Stimulated activated CD8-positive, alpha-beta memory T cell treated with anti-CD3 and anti-CD28 coated beads, Interleukin-2, amount 100 ng/mL, for 1 hour (primary cell): ENCODE measurements at regions not wholly inside any gene's neighbourhood (a gene's known extent, or its start where the extent isn't known, plus 50 kb on each side); places are given as distances from the start of the nearest gene placed in this dataset.

Experiments
- DNase-seq, 2 donors: peaks; one replicate each; pipeline ENCODE4 v3.0.0-alpha.2; 2020; ENCODE audit warnings: low read depth in 2 of 2

DNA sequence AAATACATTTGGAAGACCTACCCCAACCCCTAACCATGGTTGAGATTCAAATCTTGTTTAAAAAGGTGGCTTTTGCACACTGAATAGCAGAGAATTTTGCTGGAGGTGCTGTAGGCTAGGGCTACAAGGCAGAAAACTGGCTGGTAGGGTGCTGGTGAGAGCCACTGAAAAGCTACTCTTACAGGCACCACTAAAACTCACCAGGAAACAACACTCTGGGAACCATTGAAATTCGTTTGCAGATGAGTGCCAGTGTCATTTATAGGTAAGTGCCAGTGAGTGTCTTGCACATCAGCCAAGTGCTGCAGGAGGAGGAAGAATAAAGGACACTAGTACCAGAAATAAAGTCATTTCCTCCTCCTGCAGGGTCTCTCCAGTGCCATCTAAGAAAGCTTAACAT lies 610.2 kb downstream of the ZNF385D start:
- no peak for DNase-seq

DNA sequence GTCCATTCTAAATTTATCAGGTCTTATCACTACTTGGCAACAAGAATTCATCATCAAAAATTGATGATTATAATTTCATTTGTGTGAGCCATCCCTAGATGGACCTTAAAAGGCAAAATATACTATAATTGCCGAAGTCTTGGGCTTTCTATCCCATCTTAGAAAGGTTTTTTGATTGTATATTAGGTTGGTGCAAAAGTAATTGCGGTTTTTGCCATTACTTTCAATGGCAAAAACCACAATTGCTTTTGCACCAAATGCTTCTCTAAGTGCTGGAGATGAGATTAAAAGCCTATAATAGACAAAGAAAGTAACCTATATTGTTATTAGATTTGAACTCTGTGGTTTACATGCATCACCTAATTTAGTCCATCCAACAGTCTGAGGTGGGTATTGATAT lies 612.9 kb downstream of the ZNF385D start:
- no peak for DNase-seq

DNA sequence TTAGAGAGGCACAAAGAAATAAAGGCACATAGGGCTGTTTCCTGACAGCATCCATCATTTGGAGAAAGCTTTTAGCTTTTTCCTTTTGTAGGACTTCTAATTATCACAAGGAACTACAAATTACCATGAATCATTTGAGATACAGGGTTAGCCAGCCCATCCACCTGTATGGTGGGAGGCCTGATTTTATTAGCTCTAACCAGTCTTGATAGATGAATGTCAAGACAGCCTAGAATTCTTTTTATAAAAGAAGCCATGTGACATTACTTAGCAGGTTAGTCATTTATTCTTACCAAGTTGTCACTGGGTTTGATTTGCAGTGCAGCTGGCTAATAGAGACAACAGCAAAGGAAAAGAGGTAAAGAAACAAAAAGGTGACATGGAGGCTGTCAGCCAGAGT lies 618.1 kb downstream of the ZNF385D start:
- DNase-seq, result no peak

DNA sequence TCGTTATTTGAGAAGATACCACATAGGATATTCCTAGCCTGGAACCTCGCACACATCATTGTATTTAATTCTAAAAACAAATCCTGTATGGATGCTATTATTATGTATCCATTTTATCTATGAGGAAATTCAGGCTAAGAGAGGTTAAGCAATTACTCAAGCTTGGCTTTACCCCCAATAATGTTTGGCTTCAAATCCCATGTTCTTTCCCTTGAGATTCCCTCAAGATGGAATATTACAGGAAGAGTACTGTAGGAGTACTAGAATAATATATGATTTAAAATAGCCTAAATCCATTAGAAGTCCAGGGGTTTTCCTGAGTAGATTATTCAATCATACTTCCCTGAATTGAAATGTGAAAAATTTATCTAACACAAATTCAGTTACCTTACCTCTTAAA lies 630.2 kb downstream of the ZNF385D start:
- DNase-seq, result no peak

DNA sequence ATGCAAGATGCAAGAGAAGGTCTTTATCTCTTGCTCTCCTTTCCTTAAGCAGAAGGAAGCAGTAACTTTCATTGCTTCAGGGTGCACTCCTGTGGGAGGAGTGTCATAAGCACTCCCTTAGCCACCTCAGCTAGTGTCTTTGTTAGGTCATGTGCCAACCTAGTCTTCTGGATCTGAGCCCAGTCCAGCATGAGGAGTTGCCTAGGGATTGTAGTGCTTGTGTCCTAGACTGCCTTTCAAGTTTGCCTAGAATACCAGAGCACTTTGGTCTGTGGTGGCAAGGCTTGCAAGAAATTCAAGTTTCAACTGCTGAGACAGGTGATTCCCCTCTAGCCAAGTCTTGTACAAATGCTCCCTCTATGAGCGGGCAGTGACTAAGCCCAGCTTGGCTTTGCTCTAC lies 633.6 kb downstream of the ZNF385D start:
- no peak for DNase-seq

DNA sequence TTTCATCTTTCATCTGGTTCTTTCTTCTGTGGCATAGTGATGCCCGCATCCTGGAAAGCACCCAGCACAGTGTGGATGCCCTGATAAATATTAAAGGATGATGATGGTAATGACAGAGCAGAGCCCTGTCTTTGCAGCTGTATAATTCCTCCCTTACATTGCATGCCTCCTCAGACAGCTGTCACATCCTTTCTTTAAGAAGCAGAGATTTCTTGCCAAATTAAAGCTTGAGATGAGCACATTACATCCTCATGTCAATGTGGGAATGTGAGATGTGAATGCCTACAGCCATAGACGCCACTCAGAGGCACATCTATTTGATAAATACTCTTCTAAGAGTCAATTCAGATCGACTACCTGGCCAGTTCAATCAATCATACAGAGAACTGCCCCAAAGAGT lies 642.0 kb downstream of the ZNF385D start:
- no peak for DNase-seq

DNA sequence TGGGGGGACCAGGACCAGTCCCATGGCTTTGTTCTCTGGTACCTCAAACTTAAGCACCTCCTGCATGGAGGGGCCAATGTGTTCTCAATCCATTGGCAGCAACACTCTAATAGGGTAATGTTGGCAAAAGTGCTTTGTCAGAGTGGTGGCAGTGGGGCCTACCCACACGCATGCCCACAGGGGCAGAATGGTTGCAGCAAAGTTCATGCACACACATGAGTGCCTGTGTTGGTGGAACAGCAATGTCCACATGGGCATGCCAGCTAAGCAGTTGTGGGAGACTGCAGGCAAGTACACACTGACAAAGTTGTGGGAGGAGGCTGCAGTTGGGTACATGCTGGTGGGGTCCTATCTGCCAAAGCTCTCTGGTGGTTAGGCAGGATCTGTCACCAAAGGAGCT lies 645.2 kb downstream of the ZNF385D start:
- DNase-seq, result no peak

DNA sequence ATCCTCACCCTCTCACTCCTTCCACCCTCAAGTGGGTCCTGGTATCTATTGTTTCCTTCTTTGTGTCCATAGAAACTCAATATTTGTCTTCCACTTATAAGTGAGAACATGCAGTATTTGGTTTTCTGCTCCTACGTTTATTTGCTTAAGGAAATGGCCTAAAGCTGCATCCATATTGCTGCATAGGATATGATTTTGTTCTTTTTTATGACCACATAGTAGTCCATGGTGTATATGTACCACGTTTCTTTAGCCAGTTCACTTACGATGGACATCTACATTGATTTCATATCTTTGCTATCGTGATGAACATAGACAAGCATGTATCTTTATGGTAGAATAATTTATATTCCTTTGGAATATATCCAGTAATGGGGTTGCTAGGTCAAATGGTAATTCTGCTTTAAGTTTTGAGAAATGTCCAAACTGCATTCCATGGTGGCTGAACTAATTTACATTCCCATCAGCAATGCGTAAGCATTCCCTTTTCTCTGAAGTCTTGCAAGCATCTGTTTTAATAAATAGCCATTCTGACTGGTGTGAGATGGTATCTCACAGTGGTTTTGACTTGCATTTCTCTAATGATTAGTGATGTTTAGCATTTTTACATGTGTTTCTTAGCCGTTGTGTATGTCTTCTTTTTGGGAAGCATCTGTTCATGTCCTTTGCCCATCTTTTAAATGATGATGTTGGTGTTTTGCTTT lies 650.2 kb downstream of the ZNF385D start:
- no peak for DNase-seq

DNA sequence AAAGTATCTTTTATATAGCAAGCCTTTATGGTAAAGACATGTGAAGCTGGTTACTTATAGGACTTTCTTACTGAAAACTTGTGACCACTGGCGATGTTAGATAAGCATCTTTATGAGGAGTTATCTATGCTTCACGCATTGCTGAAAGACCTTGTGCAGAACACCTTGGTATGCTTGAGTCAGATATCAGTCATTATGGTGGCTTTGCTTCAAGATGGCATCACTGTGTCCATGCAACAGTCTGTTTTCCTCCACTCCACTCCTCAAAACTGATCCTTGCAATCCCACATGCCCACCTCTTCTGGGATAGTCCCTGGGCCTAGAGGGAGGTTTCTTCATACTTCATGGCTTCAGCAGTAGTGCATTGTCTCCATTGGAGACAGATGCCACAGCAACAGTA lies 656.3 kb downstream of the ZNF385D start:
- no peak for DNase-seq

DNA sequence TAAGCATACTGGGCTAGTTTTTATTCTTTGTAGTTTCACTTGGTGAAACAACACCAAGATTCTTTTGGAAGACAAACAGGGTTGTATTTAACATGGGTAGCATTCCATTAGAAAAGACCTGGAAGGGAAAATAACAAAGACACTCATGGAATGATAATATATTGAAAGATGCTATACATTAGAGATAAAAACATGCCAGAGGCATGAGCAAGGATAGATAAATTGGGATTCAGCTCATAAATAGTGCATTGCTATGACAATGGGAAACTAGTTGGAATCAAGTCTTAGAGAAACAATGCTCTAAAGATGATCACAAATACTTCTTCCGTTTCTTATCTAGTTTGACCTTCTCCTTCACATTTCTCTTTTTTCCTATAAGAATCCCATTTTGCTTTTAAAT lies 677.4 kb downstream of the ZNF385D start:
- DNase-seq, result no peak

DNA sequence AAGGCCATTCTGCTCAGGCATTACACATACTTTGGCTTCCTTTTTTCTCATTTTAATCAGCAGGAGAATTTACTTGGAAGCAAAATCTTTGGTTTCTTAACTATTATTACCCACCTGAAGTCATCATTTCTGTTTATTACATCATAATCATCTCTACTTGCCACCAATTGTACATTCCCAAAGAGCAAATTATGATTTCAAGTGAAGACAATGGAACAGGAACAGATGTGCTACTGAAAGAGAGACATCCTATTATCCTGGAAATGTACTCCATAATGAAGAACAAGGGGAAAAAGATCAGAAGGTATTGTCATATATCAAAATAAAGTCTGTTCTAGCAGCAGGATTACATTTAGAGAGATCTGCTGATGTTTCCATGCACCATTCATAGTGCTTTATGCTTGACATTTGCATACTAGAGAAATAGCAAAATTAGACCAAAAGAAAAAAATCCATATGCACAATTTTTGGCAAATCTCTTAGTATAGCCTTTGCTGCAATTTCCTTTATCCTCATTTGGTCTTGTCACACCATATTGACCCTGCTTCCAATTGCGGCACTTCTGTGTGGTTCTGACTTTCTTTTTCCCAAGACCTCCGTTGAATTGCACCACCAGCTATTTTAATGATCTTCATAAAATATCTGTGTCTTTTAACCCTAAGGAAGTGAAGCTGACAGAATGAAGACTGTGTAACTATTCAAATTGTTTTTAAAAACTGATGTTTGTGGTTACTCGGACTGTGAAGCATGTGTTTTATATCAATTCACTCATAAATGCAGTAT lies 683.8 kb downstream of the ZNF385D start:
- no peak for DNase-seq

DNA sequence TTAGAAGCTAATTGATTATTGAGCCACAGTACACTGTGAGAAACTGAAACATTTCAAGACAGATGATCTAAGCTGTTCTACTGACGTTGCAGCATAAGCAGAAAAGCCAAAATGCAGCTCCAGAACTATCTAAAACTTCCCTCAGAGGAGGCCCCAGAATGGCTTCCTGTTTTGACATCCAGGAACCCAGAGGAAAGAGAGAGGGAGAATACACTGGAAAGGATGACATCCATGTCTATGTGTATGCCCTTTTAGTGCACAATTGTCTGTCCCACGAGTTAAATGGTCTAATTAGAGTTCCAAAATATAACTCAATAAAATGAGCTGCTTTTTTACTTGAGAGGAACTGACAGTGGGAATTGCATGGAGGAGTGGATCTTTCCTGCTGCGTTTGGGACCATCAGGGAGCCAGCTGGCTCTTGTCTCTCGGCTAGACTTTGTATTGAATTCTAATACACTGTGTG lies 688.1 kb downstream of the ZNF385D start:
- no peak for DNase-seq

DNA sequence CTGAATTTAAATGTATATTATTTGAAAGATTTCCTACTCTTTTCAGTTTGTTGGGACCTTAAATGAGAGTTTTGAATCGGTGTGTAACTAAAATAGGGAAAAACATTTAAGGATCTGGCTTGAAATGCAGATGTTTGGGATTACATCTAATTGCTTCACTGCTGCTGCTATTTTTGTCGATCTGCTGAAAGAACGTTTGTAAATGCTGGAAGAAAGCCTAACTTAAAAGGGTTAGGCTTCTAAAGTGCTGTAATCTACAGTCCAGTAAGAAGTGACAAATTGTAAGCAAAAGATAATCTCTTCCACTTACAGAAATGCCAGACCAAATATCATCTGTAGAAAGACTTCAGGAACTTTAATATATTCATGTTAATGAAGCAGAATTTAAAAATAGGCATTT lies 691.6 kb downstream of the ZNF385D start:
- no peak for DNase-seq

DNA sequence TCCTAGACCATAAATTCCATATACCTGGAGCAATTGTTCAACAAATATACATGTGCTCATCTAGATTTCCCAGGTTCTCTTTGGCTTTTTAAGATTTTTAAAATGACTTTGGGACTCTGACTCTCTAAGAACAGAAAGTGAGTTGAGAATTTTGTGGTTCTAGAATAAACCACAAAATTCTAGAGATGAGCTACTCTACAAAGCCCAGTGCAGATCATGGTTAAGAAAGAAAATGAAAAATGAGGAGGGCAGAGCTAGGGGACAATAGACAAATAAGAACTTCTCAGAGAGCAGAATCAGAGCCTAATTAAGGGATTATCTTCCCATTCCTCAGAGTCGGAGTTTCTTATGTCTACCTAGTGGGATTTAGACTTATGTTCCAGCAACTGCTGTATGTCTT lies 694.7 kb downstream of the ZNF385D start:
- no peak for DNase-seq

DNA sequence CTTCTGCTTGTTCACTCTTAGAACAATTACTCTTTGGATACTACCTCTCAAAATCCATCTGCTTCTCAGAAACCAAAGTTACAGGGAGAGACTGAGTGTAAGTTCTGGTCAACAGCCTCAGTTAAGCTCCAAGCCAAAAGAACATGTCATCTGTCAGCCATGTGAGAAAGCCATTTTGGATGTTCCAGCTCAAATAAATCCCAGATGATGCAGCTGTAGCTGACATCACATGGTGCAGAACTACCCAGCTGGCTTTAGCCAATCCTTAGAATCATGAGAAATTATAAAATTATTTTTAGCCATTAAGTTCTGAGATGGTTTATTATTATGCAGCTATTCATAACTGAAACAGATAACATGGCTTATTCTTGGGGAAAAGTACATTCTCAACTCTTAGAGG lies 696.0 kb downstream of the ZNF385D start:
- DNase-seq, result no peak

DNA sequence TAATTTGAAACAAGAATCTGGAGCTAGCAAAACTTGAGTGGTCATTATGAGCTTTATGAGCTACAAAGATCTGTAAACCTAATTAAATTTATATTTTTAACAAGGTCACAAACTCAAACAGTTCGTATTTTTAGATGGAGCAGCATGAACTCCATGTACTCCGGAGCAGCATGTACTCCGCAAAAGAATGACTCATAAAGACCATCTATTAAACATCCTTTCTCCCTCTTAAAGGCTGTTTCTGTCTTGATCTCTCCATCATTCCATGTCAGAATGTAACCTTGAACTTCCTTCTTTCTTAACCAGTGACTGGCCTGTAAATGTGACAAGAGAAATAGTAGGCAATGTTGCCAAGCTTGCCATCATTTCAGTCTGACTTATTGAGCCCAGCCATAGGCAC lies 696.9 kb downstream of the ZNF385D start:
- no peak for DNase-seq

DNA sequence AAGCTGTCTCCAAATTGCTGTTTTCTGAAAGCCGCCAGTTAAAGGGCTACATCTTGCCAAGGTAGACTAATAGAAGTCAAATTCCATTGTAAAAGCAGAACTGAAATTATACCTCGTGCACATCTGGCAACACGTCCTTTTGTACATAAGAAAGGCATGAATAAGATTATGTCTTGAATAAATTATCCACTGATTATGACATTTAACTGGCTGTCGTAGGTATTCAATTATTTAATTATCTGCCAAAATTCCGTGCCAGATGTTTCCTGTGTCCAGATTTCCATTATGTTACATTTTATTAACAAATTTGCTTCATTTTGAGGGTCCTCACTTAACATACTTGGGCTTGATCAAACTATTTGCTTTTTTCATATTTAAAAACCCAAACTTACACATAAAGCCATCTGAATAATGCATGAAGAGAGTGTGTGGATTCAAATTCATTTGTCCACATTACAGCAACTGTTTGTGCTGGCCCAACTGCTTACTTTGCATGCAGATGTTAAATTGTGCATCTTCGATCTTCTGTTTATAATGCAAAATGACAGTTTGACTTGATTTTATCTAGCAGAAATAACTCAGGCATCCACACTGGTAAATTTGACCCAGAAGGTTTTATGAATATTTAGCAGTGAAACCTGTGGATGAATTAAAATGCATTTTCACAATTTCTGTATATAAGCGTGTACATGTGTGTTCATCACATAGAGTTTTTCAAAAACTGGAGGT lies 701.5 kb downstream of the ZNF385D start:
- no peak for DNase-seq

DNA sequence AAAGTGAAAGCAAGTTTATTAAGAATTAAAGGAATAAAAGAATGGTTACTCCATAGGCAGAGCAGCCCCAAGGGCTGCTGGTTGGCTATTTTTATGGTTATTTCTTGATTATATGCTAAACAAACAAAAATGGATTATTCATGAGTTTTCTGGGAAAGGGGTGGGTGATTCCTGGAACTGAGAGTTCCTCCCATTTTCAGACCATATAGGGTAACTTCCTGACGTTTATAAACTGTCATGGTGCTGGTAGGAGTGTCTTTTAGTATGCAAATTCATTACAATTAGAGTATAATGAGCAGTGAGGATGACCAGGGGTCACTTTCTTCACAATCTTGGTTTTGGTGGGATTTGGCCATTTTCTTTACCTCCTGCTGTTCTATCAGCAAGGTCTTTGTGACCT lies 707.9 kb downstream of the ZNF385D start:
- DNase-seq, result no peak

DNA sequence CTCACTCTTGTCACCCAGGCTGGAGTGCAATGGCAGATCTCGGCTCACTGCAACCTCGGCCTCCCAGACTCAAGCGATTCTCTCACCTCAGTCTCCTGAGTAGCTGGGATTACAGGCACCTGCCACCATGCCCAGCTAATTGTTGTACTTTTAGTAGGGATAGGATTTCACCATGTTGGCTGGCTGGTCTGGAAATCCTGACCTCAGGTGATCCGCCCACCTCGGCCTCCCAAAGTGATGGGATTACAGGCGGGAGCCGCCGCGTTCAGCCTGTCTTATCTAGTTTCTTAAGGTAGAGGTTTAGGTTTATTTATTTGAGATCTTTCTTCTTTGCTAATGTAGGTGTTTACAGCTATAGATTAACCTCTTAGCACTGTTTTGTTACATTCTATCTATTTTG lies 708.8 kb downstream of the ZNF385D start:
- no peak for DNase-seq

DNA sequence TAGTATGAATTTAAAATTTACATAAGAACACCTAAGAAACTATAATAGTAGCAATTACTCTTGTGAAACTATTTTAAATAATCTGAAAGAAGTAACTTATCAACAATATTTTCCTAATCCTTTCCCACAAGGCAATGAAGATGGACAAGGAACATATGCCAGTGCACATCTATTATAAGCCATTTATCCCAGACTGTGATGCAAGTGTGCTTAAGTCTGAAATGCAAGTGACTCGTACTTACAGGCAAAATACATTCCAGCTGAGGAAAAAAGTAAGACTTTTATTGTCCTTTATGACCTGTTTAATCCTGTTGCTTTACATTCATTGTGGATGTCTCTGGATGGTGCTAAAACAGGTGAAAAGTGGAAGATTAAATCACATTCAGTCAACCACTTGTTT lies 709.4 kb downstream of the ZNF385D start:
- no peak for DNase-seq

DNA sequence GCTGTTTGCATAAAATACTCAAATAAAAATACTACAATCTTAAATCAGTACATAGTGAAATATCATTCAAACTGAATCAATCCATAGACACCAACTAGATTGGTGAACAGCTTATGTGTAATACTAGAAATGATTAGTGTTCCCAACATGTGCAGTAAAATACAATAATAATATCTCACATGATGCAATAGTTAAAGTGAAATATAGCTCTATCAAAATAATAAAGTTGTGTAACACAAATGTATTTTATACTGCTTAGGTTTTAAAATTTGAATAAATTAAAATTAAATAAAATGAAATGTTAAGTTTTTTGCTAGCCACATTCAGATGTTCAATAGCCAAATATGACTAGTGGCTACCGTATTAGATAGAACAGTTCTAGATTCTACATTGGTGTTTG lies 714.1 kb downstream of the ZNF385D start:
- DNase-seq, result no peak

DNA sequence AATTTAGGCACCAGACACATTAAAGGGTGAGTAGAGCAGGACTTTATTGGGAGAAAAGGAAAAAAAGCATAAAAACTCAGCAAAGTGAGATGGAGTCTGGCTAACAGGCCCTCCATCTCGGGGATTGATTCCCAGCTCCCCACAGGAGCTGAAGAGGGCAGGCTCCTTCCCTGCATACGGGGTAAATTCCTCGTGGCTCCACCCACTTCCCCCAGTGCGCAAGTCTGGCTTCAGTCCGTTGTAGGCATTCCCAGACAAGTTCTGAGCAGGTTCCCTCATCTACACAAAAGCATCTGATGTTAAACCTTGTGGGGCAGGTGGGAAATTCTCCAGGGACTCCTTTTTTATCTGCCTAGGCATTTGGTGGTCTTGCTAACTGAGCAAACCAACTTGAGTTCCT lies 722.6 kb downstream of the ZNF385D start:
- no peak for DNase-seq

DNA sequence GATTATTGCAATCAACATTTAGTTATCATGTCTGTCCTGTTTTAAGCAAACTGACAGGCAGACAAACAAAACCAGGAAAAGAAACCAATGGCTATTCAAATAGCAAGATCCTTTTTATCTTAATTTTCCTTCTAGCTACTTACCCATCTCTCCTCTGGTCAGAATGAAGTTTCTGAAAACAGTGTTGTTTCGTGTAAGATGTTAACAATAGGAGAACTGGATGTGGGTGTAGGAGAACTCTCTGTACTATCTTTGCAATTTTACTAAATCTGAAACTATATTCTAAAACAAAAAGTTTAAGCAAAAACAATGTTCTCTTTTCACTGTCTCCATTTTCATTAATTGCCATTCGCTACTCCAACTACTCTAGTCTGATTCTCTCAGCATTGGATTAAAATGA lies 726.4 kb downstream of the ZNF385D start:
- DNase-seq, result no peak
